ENCODE measurements at regions not wholly inside any gene's neighbourhood (a gene's known extent, or its start where the extent isn't known, plus 50 kb on each side); places are given as distances from the start of the nearest gene placed in this dataset.
A peak's percentile ranks its signal among the peaks of the same experiment; 100 is the strongest.

GRCh38 chr13:33735276-33735675 is 82.7 kb upstream of the RFC3 start:
- no peak overlapping the region for H3K27ac ChIP-seq
- H3K27me3 ChIP-seq: no peaks in the 10 kb centered on the region
- H3K9me3 ChIP-seq: no peaks in the 10 kb centered on the region
- peaks cover 4% of the 10 kb centered on the region for H3K4me1 ChIP-seq
- no peaks in the 10 kb centered on the region for H3K36me3 ChIP-seq
- no peak for ATAC-seq
- TF ChIP-seq, protein P1, sequence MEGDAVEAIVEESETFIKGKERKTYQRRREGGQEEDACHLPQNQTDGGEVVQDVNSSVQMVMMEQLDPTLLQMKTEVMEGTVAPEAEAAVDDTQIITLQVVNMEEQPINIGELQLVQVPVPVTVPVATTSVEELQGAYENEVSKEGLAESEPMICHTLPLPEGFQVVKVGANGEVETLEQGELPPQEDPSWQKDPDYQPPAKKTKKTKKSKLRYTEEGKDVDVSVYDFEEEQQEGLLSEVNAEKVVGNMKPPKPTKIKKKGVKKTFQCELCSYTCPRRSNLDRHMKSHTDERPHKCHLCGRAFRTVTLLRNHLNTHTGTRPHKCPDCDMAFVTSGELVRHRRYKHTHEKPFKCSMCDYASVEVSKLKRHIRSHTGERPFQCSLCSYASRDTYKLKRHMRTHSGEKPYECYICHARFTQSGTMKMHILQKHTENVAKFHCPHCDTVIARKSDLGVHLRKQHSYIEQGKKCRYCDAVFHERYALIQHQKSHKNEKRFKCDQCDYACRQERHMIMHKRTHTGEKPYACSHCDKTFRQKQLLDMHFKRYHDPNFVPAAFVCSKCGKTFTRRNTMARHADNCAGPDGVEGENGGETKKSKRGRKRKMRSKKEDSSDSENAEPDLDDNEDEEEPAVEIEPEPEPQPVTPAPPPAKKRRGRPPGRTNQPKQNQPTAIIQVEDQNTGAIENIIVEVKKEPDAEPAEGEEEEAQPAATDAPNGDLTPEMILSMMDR (IDR thresholded peaks at IDR 0.05): no peak
- DNase-seq: no peak
- H3K4me3 ChIP-seq: no peak overlapping the region
- intact Hi-C loops (cut with DNase I): no loop called here

- peaks cover 8% of the 10 kb centered on the region for H3K4me1 ChIP-seq
- no peaks in the 10 kb centered on the region for H3K36me3 ChIP-seq
- ATAC-seq (no peak), DNase-seq (no peak)
- H3K27me3 ChIP-seq: no peaks in the 10 kb centered on the region
- no peaks in the 10 kb centered on the region for H3K9me3 ChIP-seq
- no peak overlapping the region for H3K27ac ChIP-seq
- intact Hi-C loops (cut with DNase I): no loop called here
- no peak overlapping the region for H3K4me3 ChIP-seq
- TF ChIP-seq, protein P1 (IDR thresholded peaks at IDR 0.05): no peak
Observed at GRCh38 chr13:33739254-33739653, 78.7 kb upstream of the RFC3 start.

DNA sequence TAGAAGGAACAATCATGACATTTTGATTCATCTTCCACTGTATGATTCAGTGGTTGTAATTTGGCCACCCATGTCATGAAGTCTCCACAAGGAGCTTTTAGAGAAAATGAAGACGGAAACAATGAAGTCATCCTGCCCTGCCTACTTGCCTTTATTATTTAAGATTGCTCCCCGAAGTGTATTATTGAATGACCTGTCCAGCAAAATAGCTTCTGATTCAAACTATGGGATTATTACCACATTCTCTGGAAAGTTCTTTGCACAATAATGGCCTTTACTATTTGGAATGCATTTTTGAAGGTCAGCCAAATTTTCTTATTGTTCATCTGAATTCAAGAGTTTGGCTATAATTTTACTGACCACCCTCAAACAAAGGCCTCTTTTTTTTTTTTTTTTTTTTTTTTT is 77.8 kb upstream of the RFC3 start:
- H3K4me1 ChIP-seq: peaks cover 16% of the 10 kb centered on the region
- H3K27me3 ChIP-seq: no peaks in the 10 kb centered on the region
- no peaks in the 10 kb centered on the region for H3K36me3 ChIP-seq
- TF ChIP-seq, protein P1 (IDR thresholded peaks at IDR 0.05): no peak
- no peaks in the 10 kb centered on the region for H3K9me3 ChIP-seq
- ATAC-seq: no peak
- H3K27ac ChIP-seq: no peak overlapping the region
- H3K4me3 ChIP-seq: no peak overlapping the region
- DNase-seq: no peak
- intact Hi-C loops (cut with DNase I): no loop called here

- Histone ChIP-seq H3K27ac (no peak overlapping the region), H3K27me3 (no peaks in the 10 kb centered on the region), H3K4me1 (peaks cover 18% of the 10 kb centered on the region), H3K4me3 (no peak overlapping the region), H3K36me3 (no peaks in the 10 kb centered on the region), H3K9me3 (no peaks in the 10 kb centered on the region)
- no peak for ATAC-seq
- DNase-seq: no peak
- intact Hi-C loops (cut with DNase I): no loop called here
- TF ChIP-seq, protein P1 (IDR thresholded peaks at IDR 0.05): no peak
Observed at GRCh38 chr13:33742321-33742720, 75.6 kb upstream of the RFC3 start.

GRCh38 chr13:33743438-33744368 is 74.2 kb upstream of the RFC3 start:
- no peak for DNase-seq
- TF ChIP-seq, protein P1 (IDR thresholded peaks at IDR 0.05): no peak
- Histone ChIP-seq H3K4me1 (peaks cover 18% of the 10 kb centered on the region), H3K36me3 (no peaks in the 10 kb centered on the region), H3K27me3 (no peaks in the 10 kb centered on the region), H3K27ac (peak overlapping the region; percentile 61), H3K9me3 (no peaks in the 10 kb centered on the region), H3K4me3 (no peak overlapping the region)
- intact Hi-C loops (cut with DNase I): no loop called here
- ATAC-seq: no peak

All from upper lobe of right lung (tissue), 1 donor.